HepG2 (cell line): ENCODE measurements at regions not wholly inside any gene's neighbourhood (a gene's known extent, or its start where the extent isn't known, plus 50 kb on each side); places are given as distances from the start of the nearest gene placed in this dataset.

Experiments
- ATAC-seq: fragments of 200-7000 bp; cut with Tn5 transposase; 3 replicates; pipeline ENCODE4 v1.9.1; 2020; ENCODE audit warnings: mild to moderate bottlenecking, moderate library complexity
- BruUV-seq: library from RNA; stranded (reverse); fragments of 400-500 nt; replicated peaks from 2 replicates; lab custom pipeline; 2021; lab: Mats Ljungman, UMichigan
- CTCF ChIA-PET: fragments of 300-600 bp; formaldehyde crosslinking; extraction: SDS; loops from one replicate; lab custom pipeline; 2021; ENCODE audit warnings: low total read pairs, inconsistent platforms, low intra/inter-chr PET ratio; lab: Yijun Ruan, JAX
- POLR2A ChIA-PET: fragments of 350-600 bp; sonication (Branson Sonifier 250); formaldehyde crosslinking; loops from one replicate; lab custom pipeline; 2020; ENCODE audit warnings: antibody characterized with exemption, inconsistent platforms; lab: Yijun Ruan, JAX
- DNase-seq: peaks from one replicate; pipeline ENCODE4 v3.0.0-alpha.2; 2015; ENCODE audit warnings: low spot score
- FAIRE-seq: peaks from 3 replicates; lab custom pipeline; 2011; peaks lifted over from hg19 to GRCh38; lab: Jason Lieb, UNC
- H2AFZ ChIP-seq: one replicate; pipeline ENCODE4 v1.6.1; 2011; ENCODE audit warnings: low read length, inconsistent platforms
- H3K27ac ChIP-seq: fragments of 300-600 bp; 3 replicates; pipeline ENCODE4 v1.8.0; 2011; ENCODE audit warnings: mixed run types, mild to moderate bottlenecking, mixed read lengths, low read length, inconsistent platforms; ENCODE audit not compliant: insufficient read depth; ENCODE audit errors: extremely low read length
- H3K27me3 ChIP-seq, 2 experiments: fragments of 200-600 bp in 1 of 2; 2 replicates in 1 of 2; 3 replicates in 1 of 2; pipeline versions ENCODE4 v1.6.0 to v1.8.0; 2011; ENCODE audit warnings: low read length in 2 of 2, mild to moderate bottlenecking in 2 of 2, moderate library complexity in 2 of 2, inconsistent platforms in 1 of 2; ENCODE audit not compliant: insufficient read depth in 2 of 2, control insufficient read depth in 1 of 2
- H3K36me3 ChIP-seq, 2 experiments: fragments of 200-600 bp in 1 of 2; replicated peaks in 1 of 2; 2 replicates in 1 of 2; 3 replicates in 1 of 2; pipeline versions ENCODE4 v1.5.1 to v1.8.0; 2011; ENCODE audit warnings: low read length in 2 of 2, inconsistent platforms in 1 of 2; ENCODE audit not compliant: insufficient read depth in 2 of 2, control insufficient read depth in 1 of 2
- H3K4me1 ChIP-seq: 2 replicates; pipeline ENCODE4 v1.5.1; 2012; ENCODE audit warnings: low read length, inconsistent platforms; ENCODE audit not compliant: insufficient read depth
- H3K4me2 ChIP-seq: 2 replicates; pipeline ENCODE4 v1.6.0; 2011; ENCODE audit warnings: low read depth, low read length, inconsistent platforms
- H3K4me3 ChIP-seq, 3 experiments: fragments of 200-600 bp in 1 of 3; sonication (generic), shearing (Covaris generic) in 1 of 3; replicated peaks in 1 of 3; 2 replicates each; pipeline ENCODE4 v1.5.1; 2011 to 2016; ENCODE audit warnings: low read length in 3 of 3, inconsistent platforms in 2 of 3, low read depth in 2 of 3, mild to moderate bottlenecking in 2 of 3, control low read depth in 1 of 3, mixed read lengths in 1 of 3; ENCODE audit not compliant: insufficient read depth in 1 of 3
- H3K79me2 ChIP-seq: one replicate; pipeline ENCODE4 v1.6.1; 2011; ENCODE audit warnings: low read length, inconsistent platforms; ENCODE audit not compliant: insufficient read depth
- H3K9ac ChIP-seq: 2 replicates; pipeline ENCODE4 v1.6.0; 2011; ENCODE audit warnings: mild to moderate bottlenecking, low read depth, low read length, inconsistent platforms; ENCODE audit not compliant: insufficient read depth
- H3K9me3 ChIP-seq: 2 replicates; pipeline ENCODE4 v1.5.1; 2012; ENCODE audit warnings: mild to moderate bottlenecking, low read length
- H4K20me1 ChIP-seq: 2 replicates; pipeline ENCODE4 v1.6.0; 2011; ENCODE audit warnings: inconsistent platforms, mild to moderate bottlenecking, low read length, moderate library complexity; ENCODE audit not compliant: insufficient read depth
- FOXC1 ChIP-seq: sonication (generic); formaldehyde crosslinking; IDR thresholded peaks from 2 replicates; pipeline ENCODE4 v1.8.0; 2022; ENCODE audit warnings: mild to moderate bottlenecking, missing genetic modification reagents, borderline replicate concordance
- MAFF ChIP-seq: IDR thresholded peaks from 2 replicates; pipeline ENCODE4 v1.6.1; 2011; ENCODE audit warnings: low read depth, low read length, improper control_type of control experiment
- MAFK ChIP-seq, 2 experiments: IDR thresholded peaks in 1 of 2; conservative IDR thresholded peaks in 1 of 2; 2 replicates each; pipeline ENCODE4 v1.6.1; 2011; ENCODE audit warnings: improper control_type of control experiment in 2 of 2, low read length in 2 of 2
- TBX2 ChIP-seq: sonication (generic); formaldehyde crosslinking; IDR thresholded peaks from 2 replicates; pipeline ENCODE4 v1.5.0; 2020; ENCODE audit warnings: missing genetic modification reagents, mild to moderate bottlenecking, borderline replicate concordance
- ZNF101 ChIP-seq: sonication (generic); formaldehyde crosslinking; IDR thresholded peaks from 2 replicates; pipeline ENCODE4 v1.4.0; 2020; ENCODE audit warnings: mild to moderate bottlenecking, low read depth, missing genetic modification reagents, borderline replicate concordance
- ZNF556 ChIP-seq: sonication (generic); formaldehyde crosslinking; IDR thresholded peaks from 2 replicates; pipeline ENCODE4 v1.4.0; 2020; ENCODE audit warnings: mild to moderate bottlenecking, missing genetic modification reagents, borderline replicate concordance
- ZNF614 ChIP-seq: IDR thresholded peaks from 2 replicates; pipeline ENCODE4 v1.6.1; 2018; ENCODE audit warnings: missing biosample characterization, missing genetic modification reagents, inconsistent platforms, borderline replicate concordance
- ZNF720 ChIP-seq: sonication (generic); formaldehyde crosslinking; IDR thresholded peaks from 2 replicates; pipeline ENCODE4 v1.4.0; 2020; ENCODE audit warnings: missing genetic modification reagents
- ZNF746 ChIP-seq: sonication (generic); formaldehyde crosslinking; IDR thresholded peaks from 2 replicates; pipeline ENCODE4 v1.8.0; 2022; ENCODE audit warnings: mild to moderate bottlenecking, missing genetic modification reagents
- ZNF766 ChIP-seq: sonication (generic); formaldehyde crosslinking; IDR thresholded peaks from 2 replicates; pipeline ENCODE4 v1.5.0; 2020; ENCODE audit warnings: missing genetic modification reagents, borderline replicate concordance
- WGBS: methylation state at CpG from one replicate; pipeline ENCODE4 v1.1.6; 2017; ENCODE audit warnings: low lambda C conversion rate; 5-methylcytosine and 5-hydroxymethylcytosine counted together
- in situ Hi-C: cut with HindIII; loops from 2 replicates; pipeline ENCODE4 v1.10.0; 2017; ENCODE audit warnings: low pct_unique_long_range_greater_than_20kb; ENCODE audit not compliant: extremely low pct_ligation_motif_present
- intact Hi-C: fragments of 100-400 bp; cut with micrococcal nuclease; formaldehyde crosslinking; loops from one replicate; pipeline ENCODE4 v1.10.0; 2022; ENCODE audit not compliant: unreplicated experiment
- TF ChIP-seq, protein P1 (sequence below): IDR thresholded peaks from 2 replicates; pipeline ENCODE4 v1.6.1; 2012; ENCODE audit warnings: low read length, improper control_type of control experiment
- TF ChIP-seq, protein P2 (sequence below): sonication (generic); formaldehyde crosslinking; IDR thresholded peaks from 2 replicates; pipeline ENCODE4 v1.5.0; 2020; ENCODE audit warnings: missing genetic modification reagents

DNA sequence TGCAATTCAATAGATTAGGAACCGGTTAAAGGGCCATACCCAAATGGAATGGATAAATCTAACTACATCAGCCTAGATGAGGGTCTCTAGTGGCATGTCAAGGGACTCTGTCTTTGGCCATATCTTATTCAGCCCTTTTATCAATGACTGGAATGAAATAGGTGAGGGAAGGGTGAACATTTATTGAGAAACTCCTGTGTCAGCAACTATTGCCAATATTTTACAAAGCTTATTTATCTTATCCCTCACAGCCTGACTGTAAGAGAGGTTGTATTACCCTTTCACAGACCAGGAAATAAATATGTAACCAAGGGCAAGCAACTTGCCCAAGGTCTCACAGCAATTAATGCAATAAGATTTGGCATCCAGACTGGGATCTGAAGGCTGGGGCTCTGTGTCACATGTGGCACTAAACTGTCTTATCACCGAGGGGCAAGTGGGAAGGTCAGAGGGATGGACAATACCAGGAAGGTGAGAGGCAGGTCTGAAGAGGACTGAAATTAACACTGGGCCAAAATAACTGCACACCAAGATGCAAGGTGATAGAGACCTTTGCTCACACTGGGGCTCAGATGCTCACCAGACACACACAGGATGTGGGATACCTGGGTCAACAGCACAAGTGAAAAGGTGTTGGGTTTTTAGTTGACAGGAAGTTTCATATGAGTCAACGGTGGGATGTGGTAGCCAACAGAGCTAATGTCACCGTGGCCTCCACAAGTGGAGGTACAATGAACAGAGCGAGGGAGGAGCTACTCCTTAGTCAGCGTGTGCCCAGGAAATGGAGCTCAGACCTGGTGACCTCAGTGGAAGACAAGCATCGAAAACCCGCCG, 261.3 kb downstream of the RPLP1 start:
- no TSS peak for BruUV-seq
- no peak overlapping the region for H3K27ac ChIP-seq
- no peaks in the 10 kb centered on the region for H3K79me2 ChIP-seq
- CTCF ChIA-PET = no interaction called here
- H2AFZ ChIP-seq = no peak overlapping the region
- no peak overlapping the region for H3K4me3 ChIP-seq
- no peak overlapping the region for H3K9ac ChIP-seq
- TF ChIP-seq MAFF (peak; percentile 47; the same call in 1 of the 2 replicates), MAFK (conservative IDR thresholded peaks at IDR 0.05 in 1 of 2, IDR thresholded peaks at IDR 0.05 in 1 of 2; ENCODE audit: low read length in 2 of 2) (peak; percentile 62 to 75; a peak in 3 of 4 replicates), ZNF101 (no peak)
- TF ChIP-seq, all 625 proteins: peak for 2
- FAIRE-seq (no peak), DNase-seq (no peak), ATAC-seq (no peak)
- Histone ChIP-seq H3K4me1 (peaks cover 12% of the 10 kb centered on the region), H3K36me3 (no peaks in the 10 kb centered on the region), H3K9me3 (peaks cover 4% of the 10 kb centered on the region; the same call in 1 of the 2 replicates), H4K20me1 (no peaks in the 10 kb centered on the region), H3K27me3 (peaks cover 0 to 5% of the 10 kb centered on the region in 2 experiments; a peak in 1 of 5 replicates), H3K4me2 (no peak overlapping the region)
- intact Hi-C loops (no loop called here), in situ Hi-C loops (no loop called here)
- WGBS = 25% methylated on average over 8 of the region's 9 CpGs
- POLR2A ChIA-PET = no interaction called here

DNA sequence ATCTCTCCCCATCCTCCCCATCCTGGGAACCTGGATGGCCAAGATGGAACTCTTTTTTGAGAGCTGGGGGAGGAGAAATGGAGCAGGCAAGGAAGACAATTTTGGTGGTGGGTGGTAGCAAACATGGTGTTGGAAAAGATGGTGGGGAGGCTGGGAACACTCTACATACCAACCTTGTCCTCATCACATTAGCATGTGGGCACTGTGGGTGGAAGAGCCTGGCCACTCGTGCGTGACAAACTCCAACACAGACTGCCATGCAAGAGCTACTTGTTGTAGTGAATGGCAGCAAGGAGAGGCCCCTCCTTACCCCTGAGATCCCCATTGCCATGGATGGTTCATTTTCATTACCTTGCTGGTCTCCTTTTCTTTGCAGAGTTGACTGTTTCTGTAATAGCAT, 262.6 kb downstream of the RPLP1 start:
- no TSS peak for BruUV-seq
- no peak overlapping the region for H3K27ac ChIP-seq
- H3K27me3 ChIP-seq = peaks cover 0 to 13% of the 10 kb centered on the region in 2 experiments; a peak in 1 of 5 replicates
- FAIRE-seq (no peak), DNase-seq (no peak), ATAC-seq (no peak)
- no peaks in the 10 kb centered on the region for H3K9me3 ChIP-seq
- ChIA-PET CTCF (no interaction called here), POLR2A (no interaction called here)
- H3K9ac ChIP-seq = no peak overlapping the region
- no peak overlapping the region for H3K4me2 ChIP-seq
- H3K4me1 ChIP-seq = peaks cover 12% of the 10 kb centered on the region
- no peaks in the 10 kb centered on the region for H3K36me3 ChIP-seq
- H2AFZ ChIP-seq = no peak overlapping the region
- H4K20me1 ChIP-seq = no peaks in the 10 kb centered on the region
- no peaks in the 10 kb centered on the region for H3K79me2 ChIP-seq
- intact Hi-C loops (no loop called here), in situ Hi-C loops (no loop called here)
- no peak overlapping the region for H3K4me3 ChIP-seq
- 31% methylated on average over 2 of the region's 2 CpGs for WGBS
- no peak for TF ChIP-seq ZNF556 (CRISPR knock-in tag)
- TF ChIP-seq ZNF766 (CRISPR knock-in tag) = no peak
- TF ChIP-seq, protein P1, sequence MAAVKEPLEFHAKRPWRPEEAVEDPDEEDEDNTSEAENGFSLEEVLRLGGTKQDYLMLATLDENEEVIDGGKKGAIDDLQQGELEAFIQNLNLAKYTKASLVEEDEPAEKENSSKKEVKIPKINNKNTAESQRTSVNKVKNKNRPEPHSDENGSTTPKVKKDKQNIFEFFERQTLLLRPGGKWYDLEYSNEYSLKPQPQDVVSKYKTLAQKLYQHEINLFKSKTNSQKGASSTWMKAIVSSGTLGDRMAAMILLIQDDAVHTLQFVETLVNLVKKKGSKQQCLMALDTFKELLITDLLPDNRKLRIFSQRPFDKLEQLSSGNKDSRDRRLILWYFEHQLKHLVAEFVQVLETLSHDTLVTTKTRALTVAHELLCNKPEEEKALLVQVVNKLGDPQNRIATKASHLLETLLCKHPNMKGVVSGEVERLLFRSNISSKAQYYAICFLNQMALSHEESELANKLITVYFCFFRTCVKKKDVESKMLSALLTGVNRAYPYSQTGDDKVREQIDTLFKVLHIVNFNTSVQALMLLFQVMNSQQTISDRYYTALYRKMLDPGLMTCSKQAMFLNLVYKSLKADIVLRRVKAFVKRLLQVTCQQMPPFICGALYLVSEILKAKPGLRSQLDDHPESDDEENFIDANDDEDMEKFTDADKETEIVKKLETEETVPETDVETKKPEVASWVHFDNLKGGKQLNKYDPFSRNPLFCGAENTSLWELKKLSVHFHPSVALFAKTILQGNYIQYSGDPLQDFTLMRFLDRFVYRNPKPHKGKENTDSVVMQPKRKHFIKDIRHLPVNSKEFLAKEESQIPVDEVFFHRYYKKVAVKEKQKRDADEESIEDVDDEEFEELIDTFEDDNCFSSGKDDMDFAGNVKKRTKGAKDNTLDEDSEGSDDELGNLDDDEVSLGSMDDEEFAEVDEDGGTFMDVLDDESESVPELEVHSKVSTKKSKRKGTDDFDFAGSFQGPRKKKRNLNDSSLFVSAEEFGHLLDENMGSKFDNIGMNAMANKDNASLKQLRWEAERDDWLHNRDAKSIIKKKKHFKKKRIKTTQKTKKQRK = no peak
- no peak for TF ChIP-seq TBX2 (CRISPR knock-in tag)
- TF ChIP-seq, protein P2, sequence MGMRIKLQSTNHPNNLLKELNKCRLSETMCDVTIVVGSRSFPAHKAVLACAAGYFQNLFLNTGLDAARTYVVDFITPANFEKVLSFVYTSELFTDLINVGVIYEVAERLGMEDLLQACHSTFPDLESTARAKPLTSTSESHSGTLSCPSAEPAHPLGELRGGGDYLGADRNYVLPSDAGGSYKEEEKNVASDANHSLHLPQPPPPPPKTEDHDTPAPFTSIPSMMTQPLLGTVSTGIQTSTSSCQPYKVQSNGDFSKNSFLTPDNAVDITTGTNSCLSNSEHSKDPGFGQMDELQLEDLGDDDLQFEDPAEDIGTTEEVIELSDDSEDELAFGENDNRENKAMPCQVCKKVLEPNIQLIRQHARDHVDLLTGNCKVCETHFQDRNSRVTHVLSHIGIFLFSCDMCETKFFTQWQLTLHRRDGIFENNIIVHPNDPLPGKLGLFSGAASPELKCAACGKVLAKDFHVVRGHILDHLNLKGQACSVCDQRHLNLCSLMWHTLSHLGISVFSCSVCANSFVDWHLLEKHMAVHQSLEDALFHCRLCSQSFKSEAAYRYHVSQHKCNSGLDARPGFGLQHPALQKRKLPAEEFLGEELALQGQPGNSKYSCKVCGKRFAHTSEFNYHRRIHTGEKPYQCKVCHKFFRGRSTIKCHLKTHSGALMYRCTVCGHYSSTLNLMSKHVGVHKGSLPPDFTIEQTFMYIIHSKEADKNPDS = no peak
- no peak for TF ChIP-seq FOXC1
- TF ChIP-seq ZNF720 (CRISPR knock-in tag) = no peak
- no peak for TF ChIP-seq ZNF746 (CRISPR knock-in tag)
- TF ChIP-seq ZNF614 = no peak
